ENCODE measurements at regions not wholly inside any gene's neighbourhood (a gene's known extent, or its start where the extent isn't known, plus 50 kb on each side); places are given as distances from the start of the nearest gene placed in this dataset.

DNA sequence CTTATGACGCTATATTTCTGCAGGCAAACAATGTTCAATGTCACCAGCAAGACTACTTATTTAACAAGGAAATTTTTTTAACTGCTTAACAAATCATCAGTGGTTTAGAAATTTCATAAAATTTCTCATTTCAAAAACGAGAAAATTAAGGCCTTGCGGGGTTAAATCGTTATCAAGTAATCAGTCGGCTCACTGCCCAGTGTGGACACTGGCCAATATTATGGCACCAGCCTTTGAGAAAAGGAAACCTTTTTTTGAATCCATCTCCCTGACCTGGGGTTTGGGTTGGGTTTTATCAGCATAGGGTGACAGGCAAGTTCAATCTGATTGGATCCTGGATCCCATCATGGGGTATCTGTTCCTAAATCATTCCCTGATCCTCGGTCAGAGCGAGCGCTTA, 461.2 kb downstream of the SETD4 start:
- H3K4me1 ChIP-seq (ENCODE audit: control insufficient read depth, extremely low read depth, insufficient read depth, low read length): no peaks in the 10 kb centered on the region
- no peak overlapping the region for H3K9ac ChIP-seq (replicated peaks; ENCODE audit: extremely low read depth, insufficient read depth, low read length)
- POLR2A ChIA-PET: no interaction called here
- H3K9me3 ChIP-seq (replicated peaks; ENCODE audit: control insufficient read depth, insufficient read depth, low read length): no peaks in the 10 kb centered on the region
- H4K20me1 ChIP-seq (replicated peaks; ENCODE audit: control insufficient read depth, extremely low read depth, insufficient read depth, low read length): no peaks in the 10 kb centered on the region
- CTCF ChIA-PET: interaction anchor here (1.7 kb wide), 1 partner anchor 8 kb away, joined by 4 read pairs; no protein-coding TSS in a partner anchor
- H3K4me3 ChIP-seq (replicated peaks in 1 of 3; ENCODE audit: insufficient read depth in 1 of 3, low read depth in 1 of 3, low read length in 3 of 3): no peak overlapping the region
- intact Hi-C loops (cut with micrococcal nuclease) (no loop called here), dilution Hi-C loops (cut with MboI; ENCODE audit: extremely low pct_ligation_motif_present, low sequenced_read_pairs) (no loop called here)
- BruUV-seq (replicated peaks): no TSS peak
- no peak overlapping the region for H3K4me2 ChIP-seq (ENCODE audit: insufficient read depth, low read length)
- peaks cover 21 to 32% of the 10 kb centered on the region in 2 experiments for H3K27me3 ChIP-seq (ENCODE audit: control insufficient read depth in 2 of 2, insufficient read depth in 2 of 2, low read length in 2 of 2)
- no peak for FAIRE-seq
- H3K9me1 ChIP-seq (replicated peaks; ENCODE audit: control insufficient read depth, extremely low read depth, insufficient read depth, low read length): no peaks in the 10 kb centered on the region
- no peak overlapping the region for H2AFZ ChIP-seq (ENCODE audit: low read depth, low read length)
- H3K79me2 ChIP-seq (ENCODE audit: control insufficient read depth, insufficient read depth, low read length): no peaks in the 10 kb centered on the region
- TF ChIP-seq EZH2 (IDR thresholded peaks at IDR 0.05; ENCODE audit: borderline replicate concordance, low read depth, low read length, severe bottlenecking) (no peak), JUN (IDR thresholded peaks at IDR 0.05; ENCODE audit: borderline replicate concordance, insufficient read depth, insufficient read length, low read depth) (no peak), GATA2 (IDR thresholded peaks at IDR 0.05; ENCODE audit: insufficient read depth, insufficient read length, low read depth, low read length) (no peak), FOS (IDR thresholded peaks at IDR 0.05; ENCODE audit: borderline replicate concordance, insufficient read depth, low read length) (no peak), MYC (IDR thresholded peaks at IDR 0.05; ENCODE audit: low read depth, low read length) (no peak), POLR2AphosphoS5 (IDR thresholded peaks at IDR 0.05; ENCODE audit: insufficient read depth, low read depth, low read length) (no peak), CTCF (IDR thresholded peaks at IDR 0.05; ENCODE audit: extremely low read depth in 1 of 2, insufficient read depth in 1 of 2, low read depth in 1 of 2, low read length in 2 of 2) (no peak), POLR2A (IDR thresholded peaks at IDR 0.05; ENCODE audit: low read depth, low read length) (no peak)
- TF ChIP-seq, protein P1, sequence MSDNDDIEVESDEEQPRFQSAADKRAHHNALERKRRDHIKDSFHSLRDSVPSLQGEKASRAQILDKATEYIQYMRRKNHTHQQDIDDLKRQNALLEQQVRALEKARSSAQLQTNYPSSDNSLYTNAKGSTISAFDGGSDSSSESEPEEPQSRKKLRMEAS (IDR thresholded peaks at IDR 0.05; ENCODE audit: insufficient read depth, insufficient read length): no peak
- H3K27ac ChIP-seq (ENCODE audit: insufficient read depth, low read depth, low read length): no peak overlapping the region
- no peak for DNase-seq (ENCODE audit: low read depth, low spot score)
- H3K36me3 ChIP-seq (ENCODE audit: control insufficient read depth in 2 of 2, extremely low read depth in 1 of 2, insufficient read depth in 2 of 2, low read length in 2 of 2): no peaks in the 10 kb centered on the region

Measured in endothelial cell of umbilical vein (primary cell).